HCT116 (cell line): ENCODE measurements at regions not wholly inside any gene's neighbourhood (a gene's known extent, or its start where the extent isn't known, plus 50 kb on each side); places are given as distances from the start of the nearest gene placed in this dataset.

Experiments
- ATAC-seq: fragments of 200-7000 bp; cut with Tn5 transposase; 2 replicates; pipeline ENCODE4 v1.9.1; 2020; ENCODE audit warnings: mild to moderate bottlenecking, moderate library complexity
- BruUV-seq: library from RNA; stranded (reverse); fragments of 400-500 nt; replicated peaks from 2 replicates; lab custom pipeline; 2021; lab: Mats Ljungman, UMichigan
- CTCF ChIA-PET: fragments of 300-600 bp; sonication (Branson Sonifier 250); formaldehyde crosslinking; loops from one replicate; lab custom pipeline; 2021; ENCODE audit warnings: antibody characterized with exemption; lab: Charles Lee
- POLR2A ChIA-PET: fragments of 300-600, 350-600 bp; sonication (Branson Sonifier 250); formaldehyde crosslinking; loops from one replicate; lab custom pipeline; 2021; ENCODE audit warnings: antibody characterized with exemption; lab: Charles Lee
- RAD21 ChIA-PET, 2 experiments: fragments of 300-600 bp; sonication (Branson Sonifier 250); formaldehyde crosslinking; loops; one replicate each; lab custom pipeline; 2023; ENCODE audit warnings: low total read pairs in 2 of 2; ENCODE audit not compliant: uncharacterized antibody in 2 of 2, unreplicated experiment in 2 of 2, low non-redundant PET in 1 of 2; lab: Charles Lee
- DNase-seq: peaks from one replicate; pipeline ENCODE4 v3.0.0-alpha.2; 2010; ENCODE audit warnings: low read depth, low spot score
- H2AFZ ChIP-seq: fragments of 200-600 bp; shearing (Covaris generic), sonication (generic); 2 replicates; pipeline ENCODE4 v1.6.1; 2017; ENCODE audit warnings: low read depth, mixed run types, mixed read lengths, antibody characterized with exemption, low read length; ENCODE audit not compliant: poor library complexity, severe bottlenecking
- H3K27ac ChIP-seq: 2 replicates; pipeline ENCODE4 v1.5.1; 2012; ENCODE audit warnings: low read depth, low read length
- H3K27me3 ChIP-seq: fragments of 200-600 bp; sonication (generic); 2 replicates; pipeline ENCODE4 v1.6.1; 2016; ENCODE audit warnings: mixed run types, low read length, mixed read lengths; ENCODE audit not compliant: insufficient read depth
- H3K36me3 ChIP-seq, 2 experiments: fragments of 200-500 bp in 1 of 2; fragments of 200-600 bp in 1 of 2; sonication (Bioruptor generic) in 1 of 2; sonication (generic) in 1 of 2; 2 replicates each; pipeline versions ENCODE4 v1.5.1 to v1.6.1; 2014 to 2016; ENCODE audit warnings: low read length in 2 of 2, inconsistent platforms in 1 of 2, mixed read lengths in 1 of 2, mixed run types in 1 of 2; ENCODE audit not compliant: insufficient read depth in 2 of 2, control insufficient read depth in 1 of 2
- H3K4me1 ChIP-seq, 2 experiments: fragments of 200-600 bp in 1 of 2; sonication (generic) in 1 of 2; 2 replicates each; pipeline versions ENCODE4 v1.5.1 to v1.6.1; 2012 to 2017; ENCODE audit warnings: low read length in 2 of 2, inconsistent platforms in 1 of 2, mild to moderate bottlenecking in 1 of 2, mixed read lengths in 1 of 2, mixed run types in 1 of 2, moderate library complexity in 1 of 2; ENCODE audit not compliant: insufficient read depth in 2 of 2, control insufficient read depth in 1 of 2
- H3K4me2 ChIP-seq: fragments of 200-600 bp; sonication (generic); 2 replicates; pipeline ENCODE4 v1.6.1; 2017; ENCODE audit warnings: mixed run types, low read length, mixed read lengths
- H3K4me3 ChIP-seq, 2 experiments: fragments of 200-600 bp in 1 of 2; sonication (generic) in 1 of 2; replicated peaks in 1 of 2; 2 replicates each; pipeline ENCODE4 v1.5.1; 2011 to 2016; ENCODE audit warnings: low read length in 2 of 2, control low read depth in 1 of 2, low read depth in 1 of 2, mild to moderate bottlenecking in 1 of 2, mixed read lengths in 1 of 2, mixed run types in 1 of 2
- H3K79me2 ChIP-seq: fragments of 200-600 bp; sonication (generic); 2 replicates; pipeline ENCODE4 v1.6.1; 2017; ENCODE audit warnings: mild to moderate bottlenecking, mixed run types, low read length, moderate library complexity, mixed read lengths; ENCODE audit not compliant: insufficient read depth
- H3K9ac ChIP-seq: fragments of 200-600 bp; sonication (generic); 2 replicates; pipeline ENCODE4 v1.6.1; 2016; ENCODE audit warnings: low read length, mixed read lengths
- H3K9me2 ChIP-seq: fragments of 200-600 bp; sonication (generic), shearing (Covaris generic); 2 replicates; pipeline ENCODE4 v1.6.1; 2017; ENCODE audit warnings: mixed run types, mild to moderate bottlenecking, moderate library complexity; ENCODE audit not compliant: insufficient read depth
- H3K9me3 ChIP-seq, 2 experiments: fragments of 200-500 bp in 1 of 2; fragments of 200-600 bp in 1 of 2; sonication (Bioruptor generic) in 1 of 2; sonication (generic) in 1 of 2; 2 replicates each; pipeline ENCODE4 v1.6.1; 2014 to 2017; ENCODE audit warnings: low read length in 2 of 2, mixed read lengths in 2 of 2, inconsistent platforms in 1 of 2, low read depth in 1 of 2, mild to moderate bottlenecking in 1 of 2, mixed run types in 1 of 2, moderate library complexity in 1 of 2; ENCODE audit not compliant: control insufficient read depth in 1 of 2, insufficient read depth in 1 of 2
- H4K20me1 ChIP-seq: fragments of 200-600 bp; sonication (generic), shearing (Covaris generic); 2 replicates; pipeline ENCODE4 v1.6.1; 2017; ENCODE audit warnings: mixed run types, mild to moderate bottlenecking, moderate library complexity; ENCODE audit not compliant: insufficient read depth
- CBX3 ChIP-seq: IDR thresholded peaks from 2 replicates; pipeline ENCODE4 v1.6.1; 2012; ENCODE audit warnings: low read depth
- CEBPB ChIP-seq: IDR thresholded peaks from 2 replicates; pipeline ENCODE4 v1.6.1; 2012; ENCODE audit warnings: low read depth
- FOSL1 ChIP-seq: IDR thresholded peaks from 2 replicates; pipeline ENCODE4 v1.6.1; 2012; ENCODE audit warnings: low read depth
- JUND ChIP-seq: IDR thresholded peaks from 2 replicates; pipeline ENCODE4 v1.6.1; 2012
- POLR2A ChIP-seq: IDR thresholded peaks from 2 replicates; pipeline ENCODE4 v1.7.0; 2011; ENCODE audit warnings: borderline replicate concordance; ENCODE audit not compliant: insufficient read depth, insufficient read length; ENCODE audit errors: extremely low read depth
- SIN3A ChIP-seq: IDR thresholded peaks from 2 replicates; pipeline ENCODE4 v1.6.1; 2012; ENCODE audit warnings: low read depth
- SRF ChIP-seq: IDR thresholded peaks from 2 replicates; pipeline ENCODE4 v1.6.1; 2012; ENCODE audit warnings: low read depth
- TCF7L2 ChIP-seq: IDR thresholded peaks from 2 replicates; pipeline ENCODE4 v1.7.0; 2011; ENCODE audit warnings: borderline replicate concordance, inconsistent platforms; ENCODE audit not compliant: insufficient read depth, insufficient read length; ENCODE audit errors: extremely low read depth
- YY1 ChIP-seq: IDR thresholded peaks from 2 replicates; pipeline ENCODE4 v1.6.1; 2011; ENCODE audit warnings: low read length, low read depth, moderate library complexity, mild to moderate bottlenecking; ENCODE audit not compliant: insufficient replicate concordance; ENCODE audit errors: extremely low read depth
- ZFX ChIP-seq: fragments of 450-650 bp; IDR thresholded peaks from 2 replicates; pipeline ENCODE4 v1.6.1; 2017
- ZNF274 ChIP-seq: fragments of 200-500 bp; sonication (Bioruptor generic); IDR thresholded peaks from 2 replicates; pipeline ENCODE4 v1.6.1; 2014; ENCODE audit warnings: mild to moderate bottlenecking, low read depth, low read length, inconsistent platforms
- intact Hi-C: fragments of 100-400 bp; cut with micrococcal nuclease; formaldehyde crosslinking; loops from 2 replicates; pipeline ENCODE4 v1.10.0; 2022
- TF ChIP-seq, protein P1 (sequence below): IDR thresholded peaks from 2 replicates; pipeline ENCODE4 v1.6.1; 2012; ENCODE audit warnings: low read depth
- TF ChIP-seq, protein P2 (sequence below): IDR thresholded peaks from 2 replicates; pipeline ENCODE4 v1.6.1; 2012
- TF ChIP-seq, protein P3 (sequence below): IDR thresholded peaks from 2 replicates; pipeline ENCODE4 v1.6.1; 2011; ENCODE audit warnings: mild to moderate bottlenecking, low read length, moderate library complexity; ENCODE audit not compliant: insufficient replicate concordance; ENCODE audit errors: extremely low read depth
- TF ChIP-seq, protein P4 (sequence below), 3 experiments: fragments of 200-600 bp in 1 of 3; sonication (generic) in 1 of 3; IDR thresholded peaks in 2 of 3; conservative IDR thresholded peaks in 1 of 3; 2 replicates each; pipeline ENCODE4 v1.5.1; 2012 to 2017; ENCODE audit warnings: low read depth in 2 of 3, low read length in 2 of 3, antibody characterized with exemption in 1 of 3, borderline replicate concordance in 1 of 3, control low read depth in 1 of 3, mild to moderate bottlenecking in 1 of 3, mixed read lengths in 1 of 3, mixed run types in 1 of 3, moderate library complexity in 1 of 3; ENCODE audit not compliant: insufficient read depth in 1 of 3
- TF ChIP-seq, protein P5 (sequence below): IDR thresholded peaks from 2 replicates; pipeline ENCODE4 v1.6.1; 2012

DNA sequence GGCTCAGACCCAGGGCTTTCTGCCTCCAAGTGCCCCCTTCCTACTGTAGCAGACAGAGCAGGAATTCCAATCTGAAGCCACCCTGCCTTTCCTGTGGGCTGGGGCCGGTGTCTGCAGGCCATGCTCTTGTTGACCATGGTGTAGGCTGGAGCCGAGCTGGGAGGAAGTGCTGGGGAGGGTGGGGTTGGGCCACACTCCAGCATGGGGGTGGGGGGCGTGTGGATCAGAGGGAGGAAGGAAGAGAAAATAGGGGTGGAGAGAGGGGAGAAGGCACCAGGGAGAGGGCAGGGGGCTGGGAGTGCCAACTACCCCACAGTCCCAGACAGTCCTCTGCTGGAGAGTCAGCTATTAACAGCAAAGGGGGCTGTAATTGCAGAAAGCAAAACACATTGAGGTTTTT lies 54.3 kb upstream of the JPH3 start:
- ChIA-PET RAD21 (no interaction called here), POLR2A (interaction anchor here (0.6 kb wide), 1 partner anchor 87 kb away, joined by 4 read pairs; no protein-coding TSS in a partner anchor), CTCF (no interaction called here)
- intact Hi-C loops = no loop called here
- Histone ChIP-seq H4K20me1 (no peaks in the 10 kb centered on the region), H3K4me3 (no peak overlapping the region), H3K9me3 (peaks cover 0 to 4% of the 10 kb centered on the region in 2 experiments; a peak in 2 of 4 replicates), H3K4me1 (peaks cover 2 to 9% of the 10 kb centered on the region in 2 experiments; a peak in 2 of 4 replicates), H3K36me3 (no peaks in the 10 kb centered on the region), H2AFZ (no peak overlapping the region), H3K4me2 (no peak overlapping the region), H3K79me2 (no peaks in the 10 kb centered on the region), H3K9me2 (no peaks in the 10 kb centered on the region), H3K9ac (no peak overlapping the region), H3K27ac (no peak overlapping the region), H3K27me3 (peaks cover 11% of the 10 kb centered on the region; the same call in 1 of the 2 replicates)
- DNase-seq (no peak), ATAC-seq (no peak)
- TF ChIP-seq JUND (no peak), YY1 (no peak), SRF (no peak), SIN3A (no peak), POLR2A (no peak), CBX3 (no peak), ZFX (no peak), CEBPB (no peak), FOSL1 (no peak), ZNF274 (no peak), TCF7L2 (no peak)
- TF ChIP-seq, protein P1, sequence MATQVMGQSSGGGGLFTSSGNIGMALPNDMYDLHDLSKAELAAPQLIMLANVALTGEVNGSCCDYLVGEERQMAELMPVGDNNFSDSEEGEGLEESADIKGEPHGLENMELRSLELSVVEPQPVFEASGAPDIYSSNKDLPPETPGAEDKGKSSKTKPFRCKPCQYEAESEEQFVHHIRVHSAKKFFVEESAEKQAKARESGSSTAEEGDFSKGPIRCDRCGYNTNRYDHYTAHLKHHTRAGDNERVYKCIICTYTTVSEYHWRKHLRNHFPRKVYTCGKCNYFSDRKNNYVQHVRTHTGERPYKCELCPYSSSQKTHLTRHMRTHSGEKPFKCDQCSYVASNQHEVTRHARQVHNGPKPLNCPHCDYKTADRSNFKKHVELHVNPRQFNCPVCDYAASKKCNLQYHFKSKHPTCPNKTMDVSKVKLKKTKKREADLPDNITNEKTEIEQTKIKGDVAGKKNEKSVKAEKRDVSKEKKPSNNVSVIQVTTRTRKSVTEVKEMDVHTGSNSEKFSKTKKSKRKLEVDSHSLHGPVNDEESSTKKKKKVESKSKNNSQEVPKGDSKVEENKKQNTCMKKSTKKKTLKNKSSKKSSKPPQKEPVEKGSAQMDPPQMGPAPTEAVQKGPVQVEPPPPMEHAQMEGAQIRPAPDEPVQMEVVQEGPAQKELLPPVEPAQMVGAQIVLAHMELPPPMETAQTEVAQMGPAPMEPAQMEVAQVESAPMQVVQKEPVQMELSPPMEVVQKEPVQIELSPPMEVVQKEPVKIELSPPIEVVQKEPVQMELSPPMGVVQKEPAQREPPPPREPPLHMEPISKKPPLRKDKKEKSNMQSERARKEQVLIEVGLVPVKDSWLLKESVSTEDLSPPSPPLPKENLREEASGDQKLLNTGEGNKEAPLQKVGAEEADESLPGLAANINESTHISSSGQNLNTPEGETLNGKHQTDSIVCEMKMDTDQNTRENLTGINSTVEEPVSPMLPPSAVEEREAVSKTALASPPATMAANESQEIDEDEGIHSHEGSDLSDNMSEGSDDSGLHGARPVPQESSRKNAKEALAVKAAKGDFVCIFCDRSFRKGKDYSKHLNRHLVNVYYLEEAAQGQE = no peak
- TF ChIP-seq, protein P2, sequence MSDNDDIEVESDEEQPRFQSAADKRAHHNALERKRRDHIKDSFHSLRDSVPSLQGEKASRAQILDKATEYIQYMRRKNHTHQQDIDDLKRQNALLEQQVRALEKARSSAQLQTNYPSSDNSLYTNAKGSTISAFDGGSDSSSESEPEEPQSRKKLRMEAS = no peak
- TF ChIP-seq, protein P3, sequence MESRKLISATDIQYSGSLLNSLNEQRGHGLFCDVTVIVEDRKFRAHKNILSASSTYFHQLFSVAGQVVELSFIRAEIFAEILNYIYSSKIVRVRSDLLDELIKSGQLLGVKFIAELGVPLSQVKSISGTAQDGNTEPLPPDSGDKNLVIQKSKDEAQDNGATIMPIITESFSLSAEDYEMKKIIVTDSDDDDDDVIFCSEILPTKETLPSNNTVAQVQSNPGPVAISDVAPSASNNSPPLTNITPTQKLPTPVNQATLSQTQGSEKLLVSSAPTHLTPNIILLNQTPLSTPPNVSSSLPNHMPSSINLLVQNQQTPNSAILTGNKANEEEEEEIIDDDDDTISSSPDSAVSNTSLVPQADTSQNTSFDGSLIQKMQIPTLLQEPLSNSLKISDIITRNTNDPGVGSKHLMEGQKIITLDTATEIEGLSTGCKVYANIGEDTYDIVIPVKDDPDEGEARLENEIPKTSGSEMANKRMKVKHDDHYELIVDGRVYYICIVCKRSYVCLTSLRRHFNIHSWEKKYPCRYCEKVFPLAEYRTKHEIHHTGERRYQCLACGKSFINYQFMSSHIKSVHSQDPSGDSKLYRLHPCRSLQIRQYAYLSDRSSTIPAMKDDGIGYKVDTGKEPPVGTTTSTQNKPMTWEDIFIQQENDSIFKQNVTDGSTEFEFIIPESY = no peak
- TF ChIP-seq, protein P4, sequence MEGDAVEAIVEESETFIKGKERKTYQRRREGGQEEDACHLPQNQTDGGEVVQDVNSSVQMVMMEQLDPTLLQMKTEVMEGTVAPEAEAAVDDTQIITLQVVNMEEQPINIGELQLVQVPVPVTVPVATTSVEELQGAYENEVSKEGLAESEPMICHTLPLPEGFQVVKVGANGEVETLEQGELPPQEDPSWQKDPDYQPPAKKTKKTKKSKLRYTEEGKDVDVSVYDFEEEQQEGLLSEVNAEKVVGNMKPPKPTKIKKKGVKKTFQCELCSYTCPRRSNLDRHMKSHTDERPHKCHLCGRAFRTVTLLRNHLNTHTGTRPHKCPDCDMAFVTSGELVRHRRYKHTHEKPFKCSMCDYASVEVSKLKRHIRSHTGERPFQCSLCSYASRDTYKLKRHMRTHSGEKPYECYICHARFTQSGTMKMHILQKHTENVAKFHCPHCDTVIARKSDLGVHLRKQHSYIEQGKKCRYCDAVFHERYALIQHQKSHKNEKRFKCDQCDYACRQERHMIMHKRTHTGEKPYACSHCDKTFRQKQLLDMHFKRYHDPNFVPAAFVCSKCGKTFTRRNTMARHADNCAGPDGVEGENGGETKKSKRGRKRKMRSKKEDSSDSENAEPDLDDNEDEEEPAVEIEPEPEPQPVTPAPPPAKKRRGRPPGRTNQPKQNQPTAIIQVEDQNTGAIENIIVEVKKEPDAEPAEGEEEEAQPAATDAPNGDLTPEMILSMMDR (IDR thresholded peaks at IDR 0.05 in 2 of 3, conservative IDR thresholded peaks at IDR 0.05 in 1 of 3; ENCODE audit: borderline replicate concordance in 1 of 3, insufficient read depth in 1 of 3, low read depth in 2 of 3, low read length in 2 of 3) = no peak
- TF ChIP-seq, protein P5, sequence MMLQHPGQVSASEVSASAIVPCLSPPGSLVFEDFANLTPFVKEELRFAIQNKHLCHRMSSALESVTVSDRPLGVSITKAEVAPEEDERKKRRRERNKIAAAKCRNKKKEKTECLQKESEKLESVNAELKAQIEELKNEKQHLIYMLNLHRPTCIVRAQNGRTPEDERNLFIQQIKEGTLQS = no peak
- no TSS peak for BruUV-seq
